ENCODE measurements at regions not wholly inside any gene's neighbourhood (a gene's known extent, or its start where the extent isn't known, plus 50 kb on each side); places are given as distances from the start of the nearest gene placed in this dataset.

- no peaks in the 10 kb centered on the region for H3K9me3 ChIP-seq (ENCODE audit: insufficient read depth, low read length)
- DNase-seq (ENCODE audit: low read depth, low spot score), result no peak
- no peaks in the 10 kb centered on the region for H3K36me3 ChIP-seq (ENCODE audit: insufficient read depth, insufficient read length, low read length)
- H3K9ac ChIP-seq (ENCODE audit: insufficient read length, low read depth), result no peak overlapping the region
- no peaks in the 10 kb centered on the region for H3K4me1 ChIP-seq (ENCODE audit: insufficient read depth, insufficient read length)
- no peaks in the 10 kb centered on the region for H3K27me3 ChIP-seq (ENCODE audit: insufficient read depth, insufficient read length)
- TF ChIP-seq YY1 (IDR thresholded peaks at IDR 0.05; ENCODE audit: insufficient read depth, insufficient read length) (no peak), SUZ12 (IDR thresholded peaks at IDR 0.05; ENCODE audit: extremely low read depth, insufficient read depth, insufficient read length) (no peak), ZNF274 (IDR thresholded peaks at IDR 0.05; ENCODE audit: low read depth, low read length) (no peak)
- H3K4me3 ChIP-seq (ENCODE audit: insufficient read length, low read depth), result no peak overlapping the region
Measured at GRCh38 chr6:71031912-71032311, 75.1 kb upstream of the B3GAT2 start.

GRCh38 chr6:71033171-71033570, 76.3 kb upstream of the B3GAT2 start:
- no peak for TF ChIP-seq YY1 (IDR thresholded peaks at IDR 0.05; ENCODE audit: insufficient read depth, insufficient read length)
- TF ChIP-seq SUZ12 (IDR thresholded peaks at IDR 0.05; ENCODE audit: extremely low read depth, insufficient read depth, insufficient read length), result no peak
- no peak for TF ChIP-seq ZNF274 (IDR thresholded peaks at IDR 0.05; ENCODE audit: low read depth, low read length)
- Histone ChIP-seq H3K4me3 (ENCODE audit: insufficient read length, low read depth) (no peak overlapping the region), H3K36me3 (ENCODE audit: insufficient read depth, insufficient read length, low read length) (no peaks in the 10 kb centered on the region), H3K4me1 (ENCODE audit: insufficient read depth, insufficient read length) (no peaks in the 10 kb centered on the region), H3K9me3 (ENCODE audit: insufficient read depth, low read length) (no peaks in the 10 kb centered on the region), H3K27me3 (ENCODE audit: insufficient read depth, insufficient read length) (no peaks in the 10 kb centered on the region), H3K9ac (ENCODE audit: insufficient read length, low read depth) (no peak overlapping the region)
- no peak for DNase-seq (ENCODE audit: low read depth, low spot score)

- Histone ChIP-seq H3K9ac (ENCODE audit: insufficient read length, low read depth) (no peak overlapping the region), H3K27me3 (ENCODE audit: insufficient read depth, insufficient read length) (no peaks in the 10 kb centered on the region), H3K4me1 (ENCODE audit: insufficient read depth, insufficient read length) (no peaks in the 10 kb centered on the region), H3K9me3 (ENCODE audit: insufficient read depth, low read length) (no peaks in the 10 kb centered on the region), H3K4me3 (ENCODE audit: insufficient read length, low read depth) (no peak overlapping the region), H3K36me3 (ENCODE audit: insufficient read depth, insufficient read length, low read length) (no peaks in the 10 kb centered on the region)
- no peak for DNase-seq (ENCODE audit: low read depth, low spot score)
- no peak for TF ChIP-seq ZNF274 (IDR thresholded peaks at IDR 0.05; ENCODE audit: low read depth, low read length)
- no peak for TF ChIP-seq YY1 (IDR thresholded peaks at IDR 0.05; ENCODE audit: insufficient read depth, insufficient read length)
- no peak for TF ChIP-seq SUZ12 (IDR thresholded peaks at IDR 0.05; ENCODE audit: extremely low read depth, insufficient read depth, insufficient read length)
Measured at GRCh38 chr6:71033890-71034289, 77.0 kb upstream of the B3GAT2 start.

- Histone ChIP-seq H3K36me3 (ENCODE audit: insufficient read depth, insufficient read length, low read length) (no peaks in the 10 kb centered on the region), H3K9ac (ENCODE audit: insufficient read length, low read depth) (no peak overlapping the region), H3K9me3 (ENCODE audit: insufficient read depth, low read length) (no peaks in the 10 kb centered on the region), H3K4me1 (ENCODE audit: insufficient read depth, insufficient read length) (no peaks in the 10 kb centered on the region), H3K27me3 (ENCODE audit: insufficient read depth, insufficient read length) (no peaks in the 10 kb centered on the region), H3K4me3 (ENCODE audit: insufficient read length, low read depth) (no peak overlapping the region)
- no peak for TF ChIP-seq ZNF274 (IDR thresholded peaks at IDR 0.05; ENCODE audit: low read depth, low read length)
- TF ChIP-seq SUZ12 (IDR thresholded peaks at IDR 0.05; ENCODE audit: extremely low read depth, insufficient read depth, insufficient read length), result no peak
- TF ChIP-seq YY1 (IDR thresholded peaks at IDR 0.05; ENCODE audit: insufficient read depth, insufficient read length), result no peak
- no peak for DNase-seq (ENCODE audit: low read depth, low spot score)
Measured at GRCh38 chr6:71034563-71035345, 77.9 kb upstream of the B3GAT2 start.

GRCh38 chr6:71035871-71036270, 79.0 kb upstream of the B3GAT2 start:
- Histone ChIP-seq H3K27me3 (ENCODE audit: insufficient read depth, insufficient read length) (no peaks in the 10 kb centered on the region), H3K4me1 (ENCODE audit: insufficient read depth, insufficient read length) (no peaks in the 10 kb centered on the region), H3K36me3 (ENCODE audit: insufficient read depth, insufficient read length, low read length) (no peaks in the 10 kb centered on the region), H3K9ac (ENCODE audit: insufficient read length, low read depth) (no peak overlapping the region), H3K9me3 (ENCODE audit: insufficient read depth, low read length) (no peaks in the 10 kb centered on the region), H3K4me3 (ENCODE audit: insufficient read length, low read depth) (no peak overlapping the region)
- DNase-seq (ENCODE audit: low read depth, low spot score), result no peak
- TF ChIP-seq SUZ12 (IDR thresholded peaks at IDR 0.05; ENCODE audit: extremely low read depth, insufficient read depth, insufficient read length) (no peak), ZNF274 (IDR thresholded peaks at IDR 0.05; ENCODE audit: low read depth, low read length) (no peak), YY1 (IDR thresholded peaks at IDR 0.05; ENCODE audit: insufficient read depth, insufficient read length) (no peak)

GRCh38 chr6:71038711-71039344, 82.0 kb upstream of the B3GAT2 start:
- H3K9me3 ChIP-seq (ENCODE audit: insufficient read depth, low read length), result no peaks in the 10 kb centered on the region
- H3K27me3 ChIP-seq (ENCODE audit: insufficient read depth, insufficient read length), result no peaks in the 10 kb centered on the region
- no peak for DNase-seq (ENCODE audit: low read depth, low spot score)
- H3K4me3 ChIP-seq (ENCODE audit: insufficient read length, low read depth), result no peak overlapping the region
- TF ChIP-seq YY1 (IDR thresholded peaks at IDR 0.05; ENCODE audit: insufficient read depth, insufficient read length) (no peak), SUZ12 (IDR thresholded peaks at IDR 0.05; ENCODE audit: extremely low read depth, insufficient read depth, insufficient read length) (no peak), ZNF274 (IDR thresholded peaks at IDR 0.05; ENCODE audit: low read depth, low read length) (no peak)
- no peak overlapping the region for H3K9ac ChIP-seq (ENCODE audit: insufficient read length, low read depth)
- no peaks in the 10 kb centered on the region for H3K36me3 ChIP-seq (ENCODE audit: insufficient read depth, insufficient read length, low read length)
- H3K4me1 ChIP-seq (ENCODE audit: insufficient read depth, insufficient read length), result no peaks in the 10 kb centered on the region

- Histone ChIP-seq H3K9ac (ENCODE audit: insufficient read length, low read depth) (no peak overlapping the region), H3K4me3 (ENCODE audit: insufficient read length, low read depth) (no peak overlapping the region), H3K4me1 (ENCODE audit: insufficient read depth, insufficient read length) (no peaks in the 10 kb centered on the region), H3K36me3 (ENCODE audit: insufficient read depth, insufficient read length, low read length) (no peaks in the 10 kb centered on the region), H3K27me3 (ENCODE audit: insufficient read depth, insufficient read length) (no peaks in the 10 kb centered on the region), H3K9me3 (ENCODE audit: insufficient read depth, low read length) (no peaks in the 10 kb centered on the region)
- TF ChIP-seq YY1 (IDR thresholded peaks at IDR 0.05; ENCODE audit: insufficient read depth, insufficient read length) (no peak), ZNF274 (IDR thresholded peaks at IDR 0.05; ENCODE audit: low read depth, low read length) (no peak), SUZ12 (IDR thresholded peaks at IDR 0.05; ENCODE audit: extremely low read depth, insufficient read depth, insufficient read length) (no peak)
- DNase-seq (ENCODE audit: low read depth, low spot score), result no peak
Measured at GRCh38 chr6:71040043-71040442, 83.2 kb upstream of the B3GAT2 start.

Measured in NT2/D1 (cell line).